ENCODE measurements at regions not wholly inside any gene's neighbourhood (a gene's known extent, or its start where the extent isn't known, plus 50 kb on each side); places are given as distances from the start of the nearest gene placed in this dataset.

- no peaks in the 10 kb centered on the region for H3K9me3 ChIP-seq
- no peak for DNase-seq (ENCODE audit: low spot score in 2 of 2)
- no peaks in the 10 kb centered on the region for H3K27me3 ChIP-seq
- H3K36me3 ChIP-seq: no peaks in the 10 kb centered on the region
- H3K4me1 ChIP-seq: no peaks in the 10 kb centered on the region
- intact Hi-C loops (cut with DNase I; ENCODE audit: low total_unique reads): no loop called here
- TF ChIP-seq POLR2AphosphoS5 (IDR thresholded peaks at IDR 0.05) (no peak), POLR2A (IDR thresholded peaks at IDR 0.05) (no peak), CTCF (IDR thresholded peaks at IDR 0.05) (no peak)
- no peak overlapping the region for H3K27ac ChIP-seq
- H3K4me3 ChIP-seq: no peak overlapping the region
Measured at GRCh38 chr15:95916568-95916967, 413.9 kb upstream of the NR2F2 start.

GRCh38 chr15:95918525-95918924, 412.0 kb upstream of the NR2F2 start:
- TF ChIP-seq POLR2A (IDR thresholded peaks at IDR 0.05) (no peak), POLR2AphosphoS5 (IDR thresholded peaks at IDR 0.05) (no peak), CTCF (IDR thresholded peaks at IDR 0.05) (no peak)
- intact Hi-C loops (cut with DNase I; ENCODE audit: low total_unique reads): no loop called here
- H3K36me3 ChIP-seq: no peaks in the 10 kb centered on the region

GRCh38 chr15:95919460-95919859, 411.0 kb upstream of the NR2F2 start:
- Histone ChIP-seq H3K9me3 (no peaks in the 10 kb centered on the region), H3K4me3 (no peak overlapping the region), H3K36me3 (no peaks in the 10 kb centered on the region), H3K4me1 (no peaks in the 10 kb centered on the region), H3K27me3 (no peaks in the 10 kb centered on the region), H3K27ac (no peak overlapping the region)
- DNase-seq (ENCODE audit: low spot score in 2 of 2): no peak
- intact Hi-C loops (cut with DNase I; ENCODE audit: low total_unique reads): no loop called here
- no peak for TF ChIP-seq POLR2A (IDR thresholded peaks at IDR 0.05)
- no peak for TF ChIP-seq POLR2AphosphoS5 (IDR thresholded peaks at IDR 0.05)
- no peak for TF ChIP-seq CTCF (IDR thresholded peaks at IDR 0.05)

More at GRCh38 chr15:95918525-95918924, 412.0 kb upstream of the NR2F2 start:
- no peaks in the 10 kb centered on the region for H3K27me3 ChIP-seq
- H3K9me3 ChIP-seq: no peaks in the 10 kb centered on the region
- no peak for DNase-seq (ENCODE audit: low spot score in 2 of 2)
- no peak overlapping the region for H3K27ac ChIP-seq
- H3K4me1 ChIP-seq: no peaks in the 10 kb centered on the region
- H3K4me3 ChIP-seq: no peak overlapping the region

GRCh38 chr15:95921404-95921803, 409.1 kb upstream of the NR2F2 start:
- no peaks in the 10 kb centered on the region for H3K36me3 ChIP-seq
- no peak overlapping the region for H3K27ac ChIP-seq
- DNase-seq (ENCODE audit: low spot score in 2 of 2): no peak
- H3K27me3 ChIP-seq: no peaks in the 10 kb centered on the region
- H3K4me1 ChIP-seq: no peaks in the 10 kb centered on the region
- H3K9me3 ChIP-seq: no peaks in the 10 kb centered on the region
- intact Hi-C loops (cut with DNase I; ENCODE audit: low total_unique reads): no loop called here
- no peak overlapping the region for H3K4me3 ChIP-seq
- TF ChIP-seq POLR2A (IDR thresholded peaks at IDR 0.05) (no peak), CTCF (IDR thresholded peaks at IDR 0.05) (no peak), POLR2AphosphoS5 (IDR thresholded peaks at IDR 0.05) (no peak)

GRCh38 chr15:95922431-95922830, 408.1 kb upstream of the NR2F2 start:
- H3K27ac ChIP-seq: no peak overlapping the region
- DNase-seq (ENCODE audit: low spot score in 2 of 2): no peak
- no peaks in the 10 kb centered on the region for H3K9me3 ChIP-seq
- no peaks in the 10 kb centered on the region for H3K36me3 ChIP-seq
- intact Hi-C loops (cut with DNase I; ENCODE audit: low total_unique reads): no loop called here
- no peaks in the 10 kb centered on the region for H3K4me1 ChIP-seq
- H3K4me3 ChIP-seq: no peak overlapping the region
- no peak for TF ChIP-seq POLR2AphosphoS5 (IDR thresholded peaks at IDR 0.05)
- TF ChIP-seq CTCF (IDR thresholded peaks at IDR 0.05): no peak
- TF ChIP-seq POLR2A (IDR thresholded peaks at IDR 0.05): no peak
- H3K27me3 ChIP-seq: no peaks in the 10 kb centered on the region
